HG03354 (cell line): ENCODE measurements at regions not wholly inside any gene's neighbourhood (a gene's known extent, or its start where the extent isn't known, plus 50 kb on each side); places are given as distances from the start of the nearest gene placed in this dataset.
"Not testable (repeated sequence)": the region's sequence is repeated elsewhere in the genome, so short reads cannot be mapped to it uniquely, and the experiment has no call there.

Source experiments
- ATAC-seq: cut with Tn5 transposase; IDR thresholded peaks from one replicate; pipeline ENCODE4 v1.9.1; 2021; ENCODE audit warnings: mild to moderate bottlenecking; ENCODE audit not compliant: unreplicated experiment, poor library complexity, severe bottlenecking

DNA sequence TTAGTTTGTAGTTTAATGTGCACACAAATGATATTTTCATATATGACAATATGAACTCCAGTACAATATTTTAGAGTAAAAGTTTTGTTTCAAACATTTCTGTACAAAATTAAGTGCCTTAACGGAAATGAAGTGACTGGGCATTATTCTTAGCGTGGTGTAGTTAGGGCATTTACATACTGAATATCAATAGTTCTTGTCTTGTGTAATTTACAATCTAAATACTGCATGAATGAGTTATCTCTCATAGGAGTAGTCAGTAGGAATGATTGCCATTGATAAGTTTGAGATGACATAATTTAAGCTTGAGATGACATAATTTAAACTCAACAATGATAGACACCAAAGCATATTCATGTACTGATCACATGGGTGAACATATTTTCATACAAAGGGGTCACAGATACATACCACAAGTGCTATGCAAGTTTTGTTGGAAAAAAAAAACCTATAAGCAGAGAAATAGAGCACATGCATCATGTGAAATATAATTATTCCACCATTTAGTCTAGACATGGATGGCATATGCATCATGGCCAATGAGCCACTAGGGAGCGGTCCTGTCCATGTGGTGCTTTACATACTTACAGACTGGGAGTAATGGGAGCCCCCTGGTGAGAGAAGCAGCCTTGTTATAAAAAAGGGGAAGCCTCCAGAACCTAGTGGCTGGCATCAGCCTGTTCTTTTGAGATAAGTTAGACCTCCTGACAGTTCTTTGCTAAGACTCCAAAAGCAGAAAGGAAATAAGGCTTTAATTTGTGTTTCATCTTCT is 1523.9 kb downstream of the MAT2B start:
- ATAC-seq, result no peak

DNA sequence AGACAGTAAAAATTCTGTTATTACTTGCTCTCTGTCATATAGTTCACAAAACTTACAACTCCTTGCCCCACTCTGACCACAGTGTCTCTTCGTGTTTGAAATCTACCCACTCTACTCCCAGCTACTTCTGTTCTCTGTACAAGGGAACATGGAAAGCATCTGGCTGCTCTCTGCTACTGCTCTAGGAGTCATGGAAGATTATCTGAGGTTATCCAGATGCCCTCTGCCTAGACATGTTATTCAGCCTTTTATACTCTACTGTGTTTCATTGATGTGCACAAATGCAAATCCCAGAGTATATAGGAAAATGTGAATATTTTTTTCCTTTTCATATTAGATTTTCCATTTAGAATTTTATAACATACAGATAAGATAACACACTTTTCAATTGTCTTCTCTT is 1525.6 kb downstream of the MAT2B start:
- ATAC-seq, result no peak

DNA sequence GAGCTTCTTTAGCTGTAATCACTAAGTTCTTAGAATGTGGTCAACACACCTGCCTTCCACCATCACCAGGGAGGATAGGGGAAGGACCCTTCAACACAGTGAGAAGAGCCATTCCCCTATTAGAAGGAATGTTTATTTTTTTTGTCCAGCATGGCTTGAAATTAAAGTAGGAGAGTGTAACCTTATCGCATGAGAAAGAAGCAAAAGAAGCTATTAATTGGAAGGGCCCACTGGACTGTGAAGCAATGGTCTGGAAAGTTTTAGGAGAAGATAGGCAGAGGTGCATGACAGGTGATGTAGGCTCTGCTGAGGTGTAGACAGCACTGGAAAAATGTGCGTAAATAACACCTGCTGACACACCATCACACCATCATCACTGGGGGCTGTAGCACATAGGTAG is 1526.0 kb downstream of the MAT2B start:
- ATAC-seq, result no peak

DNA sequence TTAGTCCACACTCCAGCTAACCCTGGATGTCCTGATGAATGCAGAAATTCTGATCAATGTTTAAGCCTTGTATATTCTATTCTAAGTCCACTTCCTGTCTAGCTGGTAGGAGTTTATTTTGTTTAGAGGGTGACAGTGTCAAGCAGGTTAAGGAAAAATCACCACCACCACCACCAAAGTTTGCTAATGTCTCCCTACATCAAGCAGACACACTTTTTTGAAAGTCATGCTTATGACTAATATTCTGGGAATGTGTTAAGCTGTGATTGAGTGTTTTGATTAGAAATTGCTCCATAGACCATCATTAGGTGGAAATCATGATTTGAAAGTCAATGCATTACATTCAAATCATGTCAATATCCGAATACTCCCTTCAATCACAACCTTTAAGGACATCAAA is 1530.1 kb downstream of the MAT2B start:
- no peak for ATAC-seq

DNA sequence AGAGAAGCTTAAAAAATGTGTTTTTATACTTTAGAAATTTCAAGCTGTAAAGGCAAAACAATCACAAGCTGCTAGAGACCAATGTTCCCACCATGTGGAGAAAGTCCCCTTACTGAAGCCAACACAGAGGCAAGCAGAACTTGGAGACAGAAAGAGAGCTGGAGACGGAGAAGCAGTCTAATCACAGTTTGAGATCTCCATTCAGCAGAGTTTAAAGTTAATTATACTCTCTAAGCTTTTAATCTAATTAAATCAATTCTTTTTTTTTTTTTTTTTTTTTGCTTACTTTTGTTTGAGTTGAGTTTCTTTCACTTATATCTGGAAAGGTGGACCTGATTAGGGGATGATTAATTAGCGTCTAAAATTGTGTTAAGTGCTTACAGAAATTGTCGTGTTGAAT is 1534.3 kb downstream of the MAT2B start:
- no peak for ATAC-seq

DNA sequence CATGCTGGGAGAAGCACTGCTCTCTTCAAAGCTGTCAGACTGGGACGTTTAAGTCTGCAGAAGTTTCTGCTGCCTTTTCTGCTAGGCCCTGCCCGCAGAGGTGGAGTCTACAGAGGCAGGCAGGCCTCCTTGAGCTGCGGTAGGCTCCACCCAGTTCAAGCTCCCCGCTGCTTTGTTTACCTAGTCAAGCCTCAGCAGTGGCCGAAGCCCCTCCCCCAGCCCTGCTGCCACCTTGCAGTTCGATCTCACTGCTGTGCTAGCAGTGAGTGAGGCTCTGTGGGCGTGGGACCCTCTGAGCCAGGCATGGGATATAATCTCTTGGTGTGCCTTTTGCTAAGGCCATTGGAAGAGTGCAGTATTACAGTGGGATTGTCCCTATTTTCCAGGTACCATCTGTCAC is 1540.5 kb downstream of the MAT2B start:
- not testable (repeated sequence) for ATAC-seq

DNA sequence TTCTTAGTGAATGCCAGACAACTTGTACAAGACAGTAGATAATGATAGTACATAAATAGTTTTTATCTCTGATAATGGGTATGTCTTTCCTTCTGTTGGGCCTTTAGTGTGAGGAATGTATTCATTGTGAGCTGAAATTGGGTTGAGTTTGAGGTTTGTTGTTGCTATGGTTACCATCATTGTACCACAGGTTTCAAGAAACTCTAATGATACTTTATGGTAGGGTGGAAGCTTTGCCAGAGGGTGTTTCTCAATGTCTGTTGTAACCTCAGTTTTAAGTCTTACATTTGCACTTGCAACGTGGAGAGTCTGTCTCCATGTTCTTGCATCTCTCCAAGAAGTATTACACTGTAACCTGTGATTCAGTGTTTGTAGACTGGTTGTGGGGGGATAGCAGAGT is 1550.1 kb downstream of the MAT2B start:
- no peak for ATAC-seq

DNA sequence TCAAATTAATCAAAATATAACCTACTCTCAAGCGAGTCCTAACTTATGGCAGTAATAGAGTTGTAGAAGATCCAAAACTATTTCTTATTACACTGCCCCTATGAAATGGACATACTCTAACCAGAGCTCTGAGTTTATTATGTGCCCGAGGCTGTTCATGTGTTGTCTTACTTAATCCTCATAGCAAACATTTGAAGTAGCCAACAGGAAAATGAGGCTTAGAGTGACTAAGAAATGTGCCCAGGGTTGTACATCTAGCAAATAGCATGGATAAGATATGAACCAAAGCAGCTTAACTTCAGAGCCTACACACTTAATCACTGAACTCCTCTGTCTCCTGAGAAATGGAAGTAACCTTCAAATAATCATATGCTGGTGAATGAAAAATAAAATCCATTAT is 1551.7 kb downstream of the MAT2B start:
- no peak for ATAC-seq

DNA sequence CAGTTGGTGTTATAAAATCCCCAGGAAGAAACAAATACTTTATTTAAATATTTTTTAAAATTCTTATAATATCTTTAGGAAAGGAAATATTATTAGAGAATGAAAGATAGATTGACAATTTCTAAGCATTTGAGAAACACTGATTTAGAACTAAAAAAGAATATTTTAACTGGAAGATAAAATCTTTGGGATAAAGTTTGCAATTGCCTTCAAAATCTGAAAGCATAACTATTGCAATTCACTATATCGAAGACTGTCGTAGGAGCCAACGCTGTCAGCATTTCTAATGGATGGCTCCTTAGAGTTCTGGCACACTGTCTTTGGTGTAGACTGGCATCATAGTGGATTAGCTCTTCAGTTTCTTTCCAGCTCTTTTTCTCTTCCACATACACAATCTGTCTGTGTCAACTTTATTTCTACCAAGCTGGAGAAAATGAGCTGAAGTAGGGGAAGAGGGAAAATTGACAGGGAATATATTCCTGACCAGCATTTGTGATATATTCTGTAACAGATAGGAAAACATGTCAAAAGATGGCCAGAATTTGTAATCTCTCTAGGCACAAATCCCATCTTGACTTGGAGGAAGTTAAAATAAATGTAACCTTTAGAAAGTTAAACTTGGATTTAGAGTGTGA is 1561.4 kb downstream of the MAT2B start:
- no peak for ATAC-seq

DNA sequence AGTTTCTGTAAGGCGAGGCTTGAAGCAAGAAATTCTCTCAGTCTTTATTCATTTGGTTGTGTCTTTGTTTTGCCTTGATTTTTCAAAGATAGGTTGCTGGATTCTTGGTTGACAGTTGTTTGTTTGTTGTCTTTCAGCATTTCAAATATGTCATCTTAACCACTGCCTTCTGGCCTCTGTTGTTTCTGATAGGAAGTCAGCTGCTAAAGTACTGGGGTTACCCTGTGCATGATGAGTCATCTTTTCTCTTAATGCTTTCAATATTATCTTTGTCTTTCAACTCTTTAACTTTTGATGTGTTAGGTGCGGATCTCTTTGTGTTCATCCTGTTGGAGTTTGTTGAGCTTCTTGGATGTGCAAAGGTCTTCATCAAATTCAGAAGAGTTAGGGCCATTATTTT is 1571.3 kb downstream of the MAT2B start:
- no peak for ATAC-seq

DNA sequence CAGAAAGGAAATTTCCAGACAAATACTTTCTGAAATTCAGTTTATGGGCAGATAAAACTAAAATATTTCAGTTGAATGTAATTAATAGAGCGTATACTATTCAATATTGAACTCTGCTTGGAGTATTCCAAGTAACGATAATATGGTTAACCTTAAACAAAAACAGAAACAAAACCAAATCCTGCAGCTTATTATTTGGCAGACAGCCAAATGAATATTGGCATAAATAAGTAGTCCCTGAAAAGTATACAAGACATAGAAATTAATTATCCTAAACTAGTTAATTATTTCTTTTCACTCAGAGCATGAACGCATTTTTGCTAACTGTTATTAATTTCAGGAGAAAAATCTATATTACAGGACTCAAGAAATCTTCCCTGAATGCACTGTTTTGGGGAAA is 1574.0 kb downstream of the MAT2B start:
- no peak for ATAC-seq

DNA sequence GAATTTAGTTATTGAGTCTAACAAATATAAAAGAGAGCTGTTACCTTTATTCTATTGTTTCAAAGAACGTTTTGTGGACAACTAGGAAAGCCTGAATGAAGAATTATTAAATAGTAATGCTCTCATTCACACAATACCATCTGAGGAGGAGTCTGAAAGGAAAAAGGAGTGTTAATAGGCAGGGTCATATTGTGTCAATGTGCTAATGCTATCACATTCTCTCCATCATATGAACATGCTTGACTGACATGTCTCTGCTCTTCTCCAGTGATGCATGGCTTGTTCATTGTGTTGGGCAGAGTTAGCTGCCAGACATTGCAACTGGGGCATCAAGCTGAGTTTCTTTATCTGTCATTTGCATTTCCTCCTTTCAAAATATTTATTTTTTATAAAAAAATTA is 1578.0 kb downstream of the MAT2B start:
- no peak for ATAC-seq

DNA sequence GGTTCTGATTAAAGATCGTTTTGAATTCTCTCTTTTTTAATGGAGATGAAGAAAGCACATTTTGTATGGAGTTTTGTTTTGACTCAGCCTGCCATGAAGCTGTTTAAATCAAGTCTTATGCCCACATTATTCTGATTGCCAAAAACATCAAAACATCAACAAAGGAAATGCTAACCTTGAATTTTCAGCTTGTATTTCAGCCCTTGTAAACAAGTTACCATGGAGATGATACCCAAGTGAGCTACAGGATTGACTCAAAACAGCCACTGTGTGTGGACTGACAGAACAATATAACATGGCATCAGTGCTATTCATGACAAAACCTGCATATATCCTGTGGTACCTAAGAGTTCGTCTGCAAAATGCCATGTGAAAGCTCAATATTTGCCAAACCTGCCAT is 1581.0 kb downstream of the MAT2B start:
- no peak for ATAC-seq

DNA sequence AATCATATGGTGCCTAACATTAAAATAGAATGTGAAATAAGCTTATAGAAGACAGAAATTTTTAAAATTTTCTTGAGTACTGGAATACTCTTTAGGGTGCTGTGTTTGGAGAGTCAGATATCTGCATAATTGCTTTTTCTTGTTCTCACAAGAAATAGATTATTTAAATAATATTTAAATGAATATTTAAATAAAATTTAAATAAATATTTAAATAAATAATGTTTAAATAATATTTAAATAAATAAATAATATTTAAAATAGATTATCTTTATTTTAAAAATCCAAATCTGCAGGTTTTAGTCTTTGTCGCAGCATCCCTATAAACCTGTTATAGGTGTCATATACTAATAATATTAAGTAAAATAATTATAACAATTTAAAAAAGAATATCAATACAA is 1589.4 kb downstream of the MAT2B start:
- no peak for ATAC-seq

DNA sequence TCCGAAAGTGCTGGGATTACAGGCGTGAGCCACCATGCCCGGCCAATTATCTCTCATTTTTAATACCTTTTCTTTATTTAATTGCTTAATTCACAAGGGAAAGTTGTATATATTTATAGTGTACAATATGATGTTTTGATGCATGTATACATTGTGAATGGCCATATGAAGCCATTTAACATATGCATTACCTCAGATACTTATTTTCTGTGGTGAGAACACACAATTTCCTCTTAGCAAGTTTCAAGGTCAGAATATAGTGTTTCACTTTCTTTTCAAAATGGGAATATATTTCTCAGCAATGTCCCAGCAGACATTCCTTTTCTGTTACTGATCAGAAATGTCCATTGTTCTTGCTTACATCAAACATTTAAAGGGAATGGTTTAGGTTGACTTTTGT is 1596.3 kb downstream of the MAT2B start:
- no peak for ATAC-seq

DNA sequence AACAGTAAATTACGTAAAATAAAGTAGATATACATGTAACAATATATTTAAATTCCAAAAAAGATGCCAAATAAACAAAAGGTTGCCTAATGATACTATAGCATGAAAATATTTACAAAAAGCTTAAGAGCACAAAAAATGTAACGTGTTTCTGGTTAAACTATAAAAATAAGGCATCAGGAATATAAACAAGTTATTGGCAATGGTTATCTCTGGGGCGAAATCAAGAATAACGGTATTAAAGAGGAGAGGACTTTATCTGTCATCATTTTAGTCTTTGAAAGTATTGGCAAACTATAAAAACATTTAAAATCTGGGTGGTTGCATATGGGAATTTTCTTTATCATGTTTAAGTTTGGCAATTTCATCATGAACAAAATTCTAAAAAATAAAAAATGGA is 1599.2 kb downstream of the MAT2B start:
- ATAC-seq, result no peak

DNA sequence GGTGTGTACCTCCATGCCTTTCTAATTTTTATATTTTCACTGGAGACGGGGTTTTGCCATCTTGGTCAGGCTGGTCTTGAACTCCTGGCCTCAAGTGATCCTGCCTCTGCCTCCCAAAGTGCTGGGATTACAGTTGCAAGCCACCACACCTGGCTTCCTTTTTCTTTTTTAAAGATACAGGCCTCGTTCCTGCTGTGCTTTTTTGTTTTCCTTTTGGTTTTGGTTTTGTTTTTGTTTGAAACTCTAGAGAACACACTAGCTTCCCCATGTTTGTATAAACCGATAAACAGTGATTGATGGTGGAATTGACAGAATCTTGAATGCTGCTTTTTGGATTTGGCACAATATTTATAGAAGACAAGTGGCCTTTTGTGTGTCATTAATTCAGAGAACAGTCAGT is 1603.4 kb downstream of the MAT2B start:
- ATAC-seq, result no peak

DNA sequence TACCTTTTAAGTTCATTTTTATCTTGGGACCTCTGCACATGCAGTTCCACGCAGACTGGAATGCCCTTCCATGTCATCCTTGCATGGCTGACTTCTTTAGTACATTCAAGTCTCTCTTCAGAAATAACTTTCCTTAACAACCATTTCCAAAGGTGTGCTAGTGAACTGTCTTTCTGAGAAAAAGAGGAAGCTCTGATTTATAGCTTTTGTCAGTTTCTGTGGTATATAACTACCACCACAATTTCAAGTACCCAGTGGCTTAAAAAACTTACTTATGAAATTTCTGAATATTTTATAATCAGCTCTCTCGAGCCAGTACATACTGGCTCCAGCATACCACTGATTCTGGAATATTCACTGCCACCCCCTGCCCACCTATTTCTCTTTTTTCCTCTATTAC is 1613.8 kb downstream of the MAT2B start:
- no peak for ATAC-seq

DNA sequence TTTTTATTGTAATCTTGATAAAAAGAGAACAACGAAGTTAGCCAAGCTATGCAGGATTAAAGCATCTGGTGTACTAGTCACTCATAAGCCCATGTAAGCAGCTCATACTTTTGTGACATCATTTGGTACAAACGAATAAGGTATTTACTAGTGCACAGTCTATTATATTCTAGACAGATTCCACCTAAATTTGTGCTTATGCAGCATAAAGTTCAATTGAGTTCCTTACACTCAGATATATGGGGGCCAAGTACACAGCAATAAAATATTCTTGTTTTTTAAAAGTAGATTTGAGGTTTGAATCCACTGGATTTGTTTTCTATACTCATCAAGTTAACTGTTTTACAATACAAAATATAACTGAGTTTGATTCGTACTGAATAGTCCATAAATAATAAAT is 1621.2 kb downstream of the MAT2B start:
- no peak for ATAC-seq

DNA sequence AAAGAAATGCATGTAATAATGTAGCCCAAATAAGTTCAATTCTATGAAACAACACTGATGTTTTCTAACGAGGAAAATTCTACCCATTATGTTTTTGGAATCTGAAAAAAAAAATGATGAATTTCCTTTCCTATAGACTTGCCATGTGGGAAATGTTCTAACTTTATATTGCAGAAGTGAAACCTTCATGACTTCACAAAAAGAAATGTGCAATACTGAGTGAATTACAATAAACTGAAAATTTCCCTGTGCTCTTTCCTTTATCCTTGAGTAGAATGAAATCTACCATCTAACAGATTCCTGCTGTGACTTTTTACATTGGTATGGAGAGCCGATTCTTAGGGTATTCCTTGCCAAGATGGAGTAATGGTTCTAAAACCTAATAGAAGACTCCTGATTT is 1622.5 kb downstream of the MAT2B start:
- ATAC-seq, result no peak

DNA sequence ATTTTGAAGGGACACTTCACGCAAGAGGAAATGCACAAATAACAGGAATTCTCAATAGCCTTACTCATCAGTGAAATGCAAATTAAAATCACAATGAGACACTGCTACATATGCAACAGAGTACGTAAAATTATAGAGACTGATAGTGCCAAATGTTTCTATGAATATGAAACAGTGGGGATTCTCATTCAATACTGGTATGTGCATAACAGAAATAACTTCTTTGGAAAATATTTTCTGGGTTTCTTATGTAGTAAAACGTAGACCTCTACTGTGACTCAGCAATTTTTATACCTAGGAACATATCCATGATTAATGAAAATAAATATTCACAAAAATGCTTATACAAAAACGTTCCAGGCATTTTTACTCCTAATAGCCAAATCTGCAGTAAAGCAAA is 1625.2 kb downstream of the MAT2B start:
- no peak for ATAC-seq

DNA sequence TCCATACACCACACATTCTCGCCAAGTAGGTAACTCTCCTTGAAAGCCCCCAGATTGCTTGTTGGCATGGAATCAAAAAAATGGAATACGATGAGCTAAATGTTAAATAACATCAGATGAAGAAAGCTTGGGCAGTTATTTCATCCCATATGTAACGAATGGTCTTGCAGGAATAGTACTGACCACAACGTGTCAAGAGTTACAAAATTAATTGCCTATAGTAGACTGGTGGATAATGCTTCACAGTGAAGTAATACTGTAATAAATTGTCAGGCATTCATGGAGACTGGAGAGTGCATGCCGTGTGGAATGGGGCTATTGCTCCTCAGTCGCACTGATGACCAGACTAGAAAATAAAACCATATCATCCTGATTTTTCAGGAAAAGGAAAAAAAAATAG is 1628.7 kb downstream of the MAT2B start:
- no peak for ATAC-seq
